Testis (tissue), 2 donors: ENCODE measurements at regions not wholly inside any gene's neighbourhood (a gene's known extent, or its start where the extent isn't known, plus 50 kb on each side); places are given as distances from the start of the nearest gene placed in this dataset.

Source experiments
- CTCF ChIP-seq, 3 experiments: fragments of 450-650 bp in 2 of 3; fragments of 200-600 bp in 1 of 3; sonication (generic) in 1 of 3; IDR thresholded peaks; one replicate each; pipeline ENCODE4 v1.5.1; 2016 to 2019; ENCODE audit warnings: antibody characterized with exemption in 3 of 3, mild to moderate bottlenecking in 2 of 3, moderate library complexity in 1 of 3
- POLR2A ChIP-seq: fragments of 450-650 bp; IDR thresholded peaks from one replicate; pipeline ENCODE4 v1.6.1; 2017; ENCODE audit warnings: antibody characterized with exemption, mild to moderate bottlenecking, moderate library complexity

- no peak for TF ChIP-seq CTCF (IDR thresholded peaks at IDR 0.05)
- TF ChIP-seq POLR2A = no peak
These were observed 364.6 kb downstream of the TLE4 start for GRCh38 chr9:79936336-79936735.
